ENCODE measurements at regions not wholly inside any gene's neighbourhood (a gene's known extent, or its start where the extent isn't known, plus 50 kb on each side); places are given as distances from the start of the nearest gene placed in this dataset.

DNA sequence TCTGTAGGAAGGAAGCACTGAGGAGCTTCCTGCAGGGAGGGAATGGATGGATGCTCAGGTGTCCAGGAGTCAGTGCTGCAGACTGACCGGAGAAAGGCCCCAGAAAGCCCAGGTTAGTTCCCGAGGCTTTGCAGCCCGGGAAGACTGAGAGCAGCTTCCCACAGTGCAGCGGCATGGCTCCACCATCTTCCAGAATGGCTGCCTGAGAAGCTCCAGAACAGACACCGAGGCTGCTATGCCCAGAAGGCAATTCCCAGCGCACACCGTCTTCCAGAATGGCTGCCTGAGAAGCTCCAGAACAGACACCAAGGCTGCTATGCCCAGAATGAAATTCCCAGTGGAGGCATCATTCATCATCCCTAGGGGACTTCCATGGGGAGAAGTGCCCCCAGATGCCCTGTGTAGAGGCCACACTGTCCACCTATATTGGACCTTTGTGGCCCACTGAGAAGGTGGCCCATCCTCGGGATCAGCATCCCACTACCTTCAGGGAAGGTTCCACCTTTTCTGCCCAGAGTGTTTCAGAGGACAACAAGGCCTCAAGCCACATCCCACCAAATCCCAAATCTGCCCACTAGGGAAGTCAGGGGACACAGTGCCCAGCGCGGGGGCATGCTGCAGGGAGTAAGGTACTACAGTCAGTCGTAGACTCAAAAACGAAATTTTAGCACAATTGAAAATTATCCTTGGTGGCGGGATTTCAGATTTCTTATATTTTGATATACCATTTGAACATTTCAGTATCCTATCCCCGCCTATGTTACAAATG is 80.5 kb downstream of the KCNF1 start:
- TF ChIP-seq EZH2phosphoT487 (IDR thresholded peaks at IDR 0.05; ENCODE audit: borderline replicate concordance, low read length) = no peak
- TF ChIP-seq, protein P1, sequence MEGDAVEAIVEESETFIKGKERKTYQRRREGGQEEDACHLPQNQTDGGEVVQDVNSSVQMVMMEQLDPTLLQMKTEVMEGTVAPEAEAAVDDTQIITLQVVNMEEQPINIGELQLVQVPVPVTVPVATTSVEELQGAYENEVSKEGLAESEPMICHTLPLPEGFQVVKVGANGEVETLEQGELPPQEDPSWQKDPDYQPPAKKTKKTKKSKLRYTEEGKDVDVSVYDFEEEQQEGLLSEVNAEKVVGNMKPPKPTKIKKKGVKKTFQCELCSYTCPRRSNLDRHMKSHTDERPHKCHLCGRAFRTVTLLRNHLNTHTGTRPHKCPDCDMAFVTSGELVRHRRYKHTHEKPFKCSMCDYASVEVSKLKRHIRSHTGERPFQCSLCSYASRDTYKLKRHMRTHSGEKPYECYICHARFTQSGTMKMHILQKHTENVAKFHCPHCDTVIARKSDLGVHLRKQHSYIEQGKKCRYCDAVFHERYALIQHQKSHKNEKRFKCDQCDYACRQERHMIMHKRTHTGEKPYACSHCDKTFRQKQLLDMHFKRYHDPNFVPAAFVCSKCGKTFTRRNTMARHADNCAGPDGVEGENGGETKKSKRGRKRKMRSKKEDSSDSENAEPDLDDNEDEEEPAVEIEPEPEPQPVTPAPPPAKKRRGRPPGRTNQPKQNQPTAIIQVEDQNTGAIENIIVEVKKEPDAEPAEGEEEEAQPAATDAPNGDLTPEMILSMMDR (IDR thresholded peaks at IDR 0.05; ENCODE audit: low read depth, low read length, poor library complexity, severe bottlenecking) = no peak
- Histone ChIP-seq H3F3A (ENCODE audit: control insufficient read depth, insufficient read depth) (no peaks in the 10 kb centered on the region), H4K20me1 (ENCODE audit: control insufficient read depth, insufficient read depth, low read depth, low read length) (no peaks in the 10 kb centered on the region), H3K4me2 (ENCODE audit: low read length) (no peak overlapping the region), H3K4me1 (ENCODE audit: control insufficient read depth, low read length) (no peaks in the 10 kb centered on the region), H3K79me2 (ENCODE audit: control insufficient read depth, low read length) (no peaks in the 10 kb centered on the region), H3K36me3 (ENCODE audit: control insufficient read depth, low read length) (no peaks in the 10 kb centered on the region), H3K27ac (ENCODE audit: low read depth, low read length) (no peak overlapping the region), H3K4me3 (ENCODE audit: low read length) (no peak overlapping the region), H3K27me3 (ENCODE audit: control insufficient read depth, low read length) (no peaks in the 10 kb centered on the region), H3K9me2 (replicated peaks; ENCODE audit: control insufficient read depth, low read length) (no peaks in the 10 kb centered on the region), H3K9me3 (ENCODE audit: control insufficient read depth, insufficient read depth, low read length) (no peaks in the 10 kb centered on the region)

DNA sequence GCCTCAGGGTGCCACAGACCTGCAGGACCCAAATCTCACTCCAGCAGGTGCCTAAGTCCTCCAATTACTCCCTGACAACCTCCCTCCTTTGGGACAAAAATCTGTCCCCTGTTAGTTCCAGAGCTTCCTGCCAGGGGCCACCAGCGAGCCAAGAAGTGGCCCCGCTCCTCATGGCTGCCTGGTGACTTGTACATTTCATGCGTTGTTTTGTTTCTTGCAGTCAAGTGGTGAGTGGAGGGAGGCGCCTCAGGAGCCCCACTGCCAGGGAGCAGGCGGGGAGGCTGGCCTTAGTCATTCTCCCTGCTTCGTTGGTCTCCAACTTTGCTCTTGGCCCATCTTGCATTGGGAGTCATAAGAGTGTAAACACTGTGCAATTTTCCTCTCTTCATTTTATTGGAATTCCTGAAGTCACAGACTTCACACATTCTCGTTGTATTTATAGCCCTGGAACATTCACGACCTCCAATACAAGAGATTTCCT is 81.3 kb downstream of the KCNF1 start:
- TF ChIP-seq, protein P1 (IDR thresholded peaks at IDR 0.05; ENCODE audit: low read depth, low read length, poor library complexity, severe bottlenecking) = no peak
- TF ChIP-seq EZH2phosphoT487 (IDR thresholded peaks at IDR 0.05; ENCODE audit: borderline replicate concordance, low read length) = no peak

DNA sequence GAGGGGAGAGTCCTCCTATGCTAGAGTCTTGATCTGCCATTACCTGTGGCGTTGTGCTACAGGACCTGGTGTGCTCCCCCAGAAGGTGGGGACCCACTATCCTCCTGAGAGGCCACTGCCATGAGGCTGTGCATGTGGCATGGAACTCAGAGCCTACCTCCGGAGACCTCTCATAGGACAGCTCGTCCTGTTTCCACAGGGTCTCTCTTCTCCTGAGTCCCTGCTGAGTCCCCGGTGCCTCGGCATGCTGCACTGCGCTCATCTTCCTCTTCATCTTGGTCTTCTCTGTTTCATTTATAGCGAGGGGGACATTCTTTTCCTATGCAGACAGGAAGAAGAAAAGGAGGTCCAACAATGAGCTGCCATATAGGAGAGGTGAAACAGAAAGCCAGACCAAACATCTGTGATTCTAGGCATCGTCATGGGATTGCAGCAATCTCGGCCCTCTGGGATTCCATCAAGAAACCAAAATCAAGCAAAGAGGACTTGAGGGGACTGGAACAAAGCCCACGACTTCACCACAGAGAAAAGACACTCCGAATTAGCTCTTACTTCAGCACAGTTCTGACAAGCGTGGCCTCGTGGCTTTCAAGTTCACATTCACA is 83.7 kb downstream of the KCNF1 start:
- no peaks in the 10 kb centered on the region for H3K9me3 ChIP-seq (ENCODE audit: control insufficient read depth, insufficient read depth, low read length)
- TF ChIP-seq, protein P1 (IDR thresholded peaks at IDR 0.05; ENCODE audit: low read depth, low read length, poor library complexity, severe bottlenecking) = no peak
- TF ChIP-seq EZH2phosphoT487 (IDR thresholded peaks at IDR 0.05; ENCODE audit: borderline replicate concordance, low read length) = no peak
- no peaks in the 10 kb centered on the region for H3K79me2 ChIP-seq (ENCODE audit: control insufficient read depth, low read length)

More for the DNA sequence above, 81.3 kb downstream of the KCNF1 start:
- Histone ChIP-seq H3K4me3 (ENCODE audit: low read length) (no peak overlapping the region), H3K9me2 (replicated peaks; ENCODE audit: control insufficient read depth, low read length) (no peaks in the 10 kb centered on the region), H3K27ac (ENCODE audit: low read depth, low read length) (no peak overlapping the region), H3F3A (ENCODE audit: control insufficient read depth, insufficient read depth) (no peaks in the 10 kb centered on the region), H3K27me3 (ENCODE audit: control insufficient read depth, low read length) (no peaks in the 10 kb centered on the region), H3K4me2 (ENCODE audit: low read length) (no peak overlapping the region), H3K36me3 (ENCODE audit: control insufficient read depth, low read length) (no peaks in the 10 kb centered on the region), H3K4me1 (ENCODE audit: control insufficient read depth, low read length) (no peaks in the 10 kb centered on the region), H4K20me1 (ENCODE audit: control insufficient read depth, insufficient read depth, low read depth, low read length) (no peaks in the 10 kb centered on the region), H3K79me2 (ENCODE audit: control insufficient read depth, low read length) (no peaks in the 10 kb centered on the region), H3K9me3 (ENCODE audit: control insufficient read depth, insufficient read depth, low read length) (no peaks in the 10 kb centered on the region)

More for the DNA sequence above, 83.7 kb downstream of the KCNF1 start:
- Histone ChIP-seq H3K4me2 (ENCODE audit: low read length) (no peak overlapping the region), H3K27ac (ENCODE audit: low read depth, low read length) (no peak overlapping the region), H3K27me3 (ENCODE audit: control insufficient read depth, low read length) (no peaks in the 10 kb centered on the region), H3K36me3 (ENCODE audit: control insufficient read depth, low read length) (no peaks in the 10 kb centered on the region), H4K20me1 (ENCODE audit: control insufficient read depth, insufficient read depth, low read depth, low read length) (no peaks in the 10 kb centered on the region), H3K4me3 (ENCODE audit: low read length) (no peak overlapping the region), H3F3A (ENCODE audit: control insufficient read depth, insufficient read depth) (no peaks in the 10 kb centered on the region), H3K9me2 (replicated peaks; ENCODE audit: control insufficient read depth, low read length) (no peaks in the 10 kb centered on the region), H3K4me1 (ENCODE audit: control insufficient read depth, low read length) (no peaks in the 10 kb centered on the region)
